GM21717 (cell line): ENCODE measurements at regions not wholly inside any gene's neighbourhood (a gene's known extent, or its start where the extent isn't known, plus 50 kb on each side); places are given as distances from the start of the nearest gene placed in this dataset.
"Not testable (repeated sequence)": the region's sequence is repeated elsewhere in the genome, so short reads cannot be mapped to it uniquely, and the experiment has no call there.

ENCODE experiments used
- ATAC-seq: cut with Tn5 transposase; IDR thresholded peaks from one replicate; pipeline ENCODE4 v1.9.1; 2021; ENCODE audit warnings: mild to moderate bottlenecking, moderate library complexity; ENCODE audit not compliant: unreplicated experiment

DNA sequence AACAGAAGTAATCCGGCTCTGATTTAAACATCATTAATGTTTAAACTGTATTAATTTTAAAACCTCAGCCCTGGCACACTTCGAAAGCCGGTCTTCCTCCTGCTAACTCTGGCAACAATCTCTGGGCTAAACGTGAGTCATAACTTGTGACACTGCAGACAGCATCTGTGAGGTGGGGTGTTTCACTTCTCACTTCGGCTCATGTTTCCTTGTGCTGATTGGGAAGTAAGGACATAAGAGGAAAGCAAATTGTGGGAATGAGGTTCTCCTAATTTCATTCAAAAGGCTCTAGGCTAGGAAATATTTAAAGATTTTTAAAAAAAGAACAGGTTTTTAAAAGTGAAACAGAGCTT lies 139.9 kb upstream of the USP9X start:
- ATAC-seq: no peak

GRCh38 chrX:40947276-40947675 lies 138.0 kb upstream of the USP9X start:
- no peak for ATAC-seq

DNA sequence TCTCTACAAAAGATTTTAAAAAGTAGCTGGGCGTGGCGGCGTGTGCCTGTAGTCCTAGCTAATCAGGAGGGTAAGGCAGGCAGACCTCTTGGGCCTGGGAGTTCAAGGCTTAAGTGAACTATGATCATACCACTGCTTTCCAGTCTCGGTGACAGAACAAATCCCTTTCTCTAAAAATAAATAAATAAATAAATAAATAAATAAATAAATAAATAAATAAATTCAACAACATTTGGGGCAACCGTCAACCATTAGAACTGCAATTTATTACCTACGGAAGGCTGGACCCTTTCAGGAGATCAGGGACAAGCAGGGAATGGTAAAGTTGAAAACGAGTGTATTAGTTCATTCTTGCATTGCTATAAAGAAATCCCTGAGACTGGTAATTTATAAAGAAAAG lies 136.2 kb upstream of the USP9X start:
- no peak for ATAC-seq

DNA sequence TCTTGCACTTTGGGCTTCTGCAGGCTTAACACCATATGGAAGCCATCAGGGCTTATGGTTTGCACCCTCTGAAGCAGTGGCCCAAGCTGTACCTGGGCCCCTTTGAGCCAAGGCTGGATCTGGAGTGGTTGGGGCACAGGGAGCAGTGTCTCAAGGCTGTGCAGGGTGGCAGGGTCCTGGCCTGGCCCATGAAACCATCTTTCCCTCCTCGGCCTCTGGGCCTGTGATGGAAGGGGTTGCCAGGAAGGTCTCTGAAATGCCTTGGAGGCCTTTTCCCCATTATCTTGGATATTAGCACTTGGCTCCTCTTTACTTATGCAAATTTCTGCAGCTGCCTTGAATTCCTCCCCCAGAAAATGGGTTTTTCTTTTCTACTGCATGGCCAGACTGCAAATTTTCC lies 134.7 kb upstream of the USP9X start:
- ATAC-seq: no peak

GRCh38 chrX:40951407-40951806 lies 133.8 kb upstream of the USP9X start:
- not testable (repeated sequence) for ATAC-seq

DNA sequence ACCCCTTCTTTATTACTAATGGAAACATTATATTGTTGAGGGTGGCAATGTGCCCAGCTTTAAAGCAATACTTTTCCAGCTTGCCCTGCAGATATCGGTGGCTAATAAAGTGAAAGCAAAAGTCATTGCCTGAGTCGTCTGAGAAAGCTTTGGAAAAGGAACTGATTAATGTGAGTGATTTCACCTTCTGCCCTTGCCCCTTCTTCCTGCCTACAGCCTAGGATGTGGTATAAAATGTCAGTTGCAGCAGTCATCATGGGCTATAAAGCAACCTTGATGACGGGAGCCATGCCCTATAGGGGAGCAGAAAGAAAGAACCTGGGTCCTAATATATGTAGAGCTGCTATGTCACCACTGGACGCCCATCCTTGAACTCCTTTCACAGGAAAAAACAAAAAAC lies 132.4 kb upstream of the USP9X start:
- ATAC-seq: no peak

DNA sequence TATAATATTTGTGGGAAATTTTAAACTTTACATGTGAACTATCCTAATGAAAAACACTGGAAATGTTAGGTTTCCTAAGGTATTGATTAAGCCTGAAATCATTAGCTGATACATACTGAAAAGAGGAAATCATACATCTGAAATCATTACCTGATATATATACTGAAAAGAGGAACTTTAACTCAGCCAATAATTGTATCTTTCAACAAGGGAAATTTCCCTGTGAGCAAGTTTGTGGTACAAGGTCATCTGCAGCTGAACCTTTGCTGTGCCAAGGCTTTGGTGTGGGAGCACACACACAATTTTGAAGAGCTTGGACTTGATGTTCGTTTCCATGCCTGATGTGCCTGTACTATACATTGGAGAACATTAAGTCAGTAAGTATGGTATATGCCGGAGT lies 131.9 kb upstream of the USP9X start:
- ATAC-seq: no peak

DNA sequence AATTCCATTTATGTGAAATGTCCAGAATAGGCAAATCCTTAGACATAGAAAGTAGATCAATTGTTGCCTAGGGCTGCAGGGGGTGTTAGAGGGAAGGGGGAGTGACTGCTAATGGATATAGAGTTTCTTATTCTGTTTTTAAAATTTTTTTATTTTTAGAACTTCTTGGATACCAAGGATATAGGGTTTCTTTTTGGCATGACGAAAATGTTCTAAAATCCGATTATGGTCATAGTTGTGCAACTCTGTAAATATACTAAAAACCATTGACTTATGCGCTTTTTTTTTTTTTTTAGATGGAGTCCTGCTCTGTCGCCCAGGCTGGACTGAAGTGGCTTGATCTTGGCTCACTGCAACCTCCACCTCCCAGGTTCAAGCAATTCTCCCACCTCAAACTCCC lies 125.2 kb upstream of the USP9X start:
- ATAC-seq: no peak

- ATAC-seq: no peak
Measured at GRCh38 chrX:40962793-40963407, 122.3 kb upstream of the USP9X start.

- no peak for ATAC-seq
Measured at GRCh38 chrX:40964008-40964407, 121.2 kb upstream of the USP9X start.

- ATAC-seq: no peak
Measured at GRCh38 chrX:40964633-40965586, 120.3 kb upstream of the USP9X start.

- no peak for ATAC-seq
Measured at GRCh38 chrX:40966213-40966820, 118.9 kb upstream of the USP9X start.

DNA sequence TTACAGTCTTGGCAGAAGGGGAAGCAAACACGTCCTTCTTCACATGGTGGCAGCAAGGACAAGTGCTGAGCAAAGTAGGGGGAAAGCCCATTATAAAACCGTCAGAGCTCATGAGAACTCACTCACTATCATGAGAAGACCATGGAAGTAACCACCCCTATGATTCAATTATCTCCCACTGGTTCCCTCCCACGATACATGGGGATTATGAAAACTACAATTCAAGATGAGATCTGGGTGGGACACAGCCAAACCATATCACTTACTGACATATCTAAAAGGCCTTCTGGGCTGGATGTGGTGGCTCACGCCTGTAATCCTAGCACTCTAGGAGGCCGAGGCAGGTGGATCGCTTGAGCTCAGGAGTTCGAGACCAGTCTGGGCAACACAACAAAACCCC lies 117.1 kb upstream of the USP9X start:
- ATAC-seq: no peak

- ATAC-seq: no peak
Measured at GRCh38 chrX:40971736-40972135, 113.5 kb upstream of the USP9X start.

GRCh38 chrX:40973619-40974018 lies 111.6 kb upstream of the USP9X start:
- ATAC-seq: no peak

DNA sequence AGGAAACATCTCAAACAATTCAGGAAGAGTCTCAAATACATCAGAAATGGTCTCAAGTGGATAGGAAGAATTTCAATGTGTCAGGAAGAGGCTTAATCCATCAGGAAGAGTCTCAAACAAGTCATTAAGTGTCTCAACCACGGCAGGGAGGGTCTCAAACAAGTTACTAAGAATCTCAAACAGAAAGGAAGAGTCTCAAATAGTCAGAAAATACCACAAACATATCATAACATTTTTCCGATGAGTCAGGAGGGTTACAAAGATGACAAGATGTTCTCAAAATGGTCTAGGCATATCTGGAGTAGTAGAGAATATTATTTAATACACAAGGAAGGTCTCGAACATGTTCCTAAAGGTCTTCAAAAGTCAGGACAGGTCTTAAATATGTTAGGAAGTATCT lies 109.3 kb upstream of the USP9X start:
- no peak for ATAC-seq

DNA sequence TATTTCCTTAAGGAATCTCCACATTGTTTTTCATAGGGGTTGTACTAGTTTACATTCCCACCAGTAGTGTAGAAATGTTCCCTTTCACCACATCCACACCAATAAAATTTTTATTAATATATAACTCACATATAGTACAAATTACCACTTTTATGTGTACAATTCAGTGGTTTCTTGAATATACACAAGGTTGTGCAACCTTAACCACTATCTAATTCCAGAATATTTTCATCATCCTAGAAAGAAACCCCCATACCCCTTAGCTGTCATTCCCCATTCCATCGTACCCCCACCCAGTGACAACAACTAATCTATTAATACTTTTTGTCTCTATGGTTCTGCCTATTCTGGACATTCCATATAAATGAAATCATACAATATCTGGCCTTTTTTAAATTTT lies 108.3 kb upstream of the USP9X start:
- no peak for ATAC-seq

GRCh38 chrX:40984962-40985361 lies 100.3 kb upstream of the USP9X start:
- no peak for ATAC-seq

GRCh38 chrX:40987413-40987812 lies 97.8 kb upstream of the USP9X start:
- ATAC-seq: no peak

DNA sequence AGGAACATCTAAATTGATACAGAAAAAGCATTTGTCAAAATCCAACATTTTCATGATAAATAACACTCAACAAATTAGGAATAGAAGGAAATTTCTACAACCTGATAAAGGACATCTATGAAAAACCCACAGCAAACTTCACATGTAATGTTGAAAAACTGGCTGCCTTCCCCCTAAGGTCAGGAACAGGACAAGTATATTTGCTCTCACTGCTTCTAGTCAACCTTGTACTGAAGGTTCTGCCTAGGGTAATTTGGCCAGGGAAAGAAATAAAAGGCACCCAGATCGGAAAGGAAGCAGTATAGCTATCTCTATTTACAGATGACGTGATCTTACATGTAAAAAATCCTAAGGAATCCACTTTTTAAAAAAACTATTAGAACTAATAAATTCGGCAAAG lies 97.1 kb upstream of the USP9X start:
- no peak for ATAC-seq

GRCh38 chrX:40993395-40993794 lies 91.8 kb upstream of the USP9X start:
- ATAC-seq: not testable (repeated sequence)

DNA sequence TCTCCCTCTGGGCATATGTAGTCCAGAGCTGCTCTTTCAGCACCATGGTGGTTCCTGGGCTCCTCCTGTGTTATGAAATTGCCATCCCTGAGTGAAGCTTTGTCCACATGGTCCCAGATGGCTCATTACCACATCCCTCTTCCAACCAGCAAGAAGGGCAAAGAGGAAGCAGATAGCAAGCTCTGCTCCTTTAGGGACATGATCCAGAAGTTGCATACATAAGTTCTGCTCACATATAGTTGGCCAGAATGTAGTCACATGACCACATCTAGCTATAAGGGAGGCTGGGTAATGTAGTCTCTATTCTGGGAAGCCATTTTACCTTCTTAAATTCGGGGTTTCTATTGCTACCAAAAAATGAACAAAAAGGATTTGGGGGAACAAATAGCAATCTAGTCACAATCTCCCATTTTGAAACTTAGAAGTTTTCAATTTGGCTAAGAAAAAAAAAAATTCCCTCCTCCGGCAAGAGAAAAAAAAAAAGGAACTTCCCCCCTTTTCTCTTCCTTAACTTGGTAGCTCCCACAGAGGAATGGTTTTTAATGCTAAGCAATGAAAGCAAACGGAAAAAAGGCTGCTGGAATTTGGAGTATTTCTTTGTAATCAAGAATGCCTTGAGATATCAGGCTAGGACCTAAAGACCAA lies 88.2 kb upstream of the USP9X start:
- no peak for ATAC-seq
